GM12873 (cell line): ENCODE measurements at regions not wholly inside any gene's neighbourhood (a gene's known extent, or its start where the extent isn't known, plus 50 kb on each side); places are given as distances from the start of the nearest gene placed in this dataset.

Source experiments
- CTCF ChIP-seq: IDR thresholded peaks from 2 replicates; pipeline ENCODE4 v1.5.1; 2012; ENCODE audit warnings: low read depth, mild to moderate bottlenecking, moderate library complexity, low read length, control low read depth; ENCODE audit not compliant: insufficient read depth; ENCODE audit errors: missing control alignments

GRCh38 chr4:35789899-35790574 lies 454.3 kb downstream of the ARAP2 start:
- no peak for TF ChIP-seq CTCF

GRCh38 chr4:35793045-35793722 lies 451.1 kb downstream of the ARAP2 start:
- no peak for TF ChIP-seq CTCF

GRCh38 chr4:35793766-35794165 lies 450.5 kb downstream of the ARAP2 start:
- TF ChIP-seq CTCF, result no peak

- no peak for TF ChIP-seq CTCF
Measured at GRCh38 chr4:35800669-35801068, 443.6 kb downstream of the ARAP2 start.

- TF ChIP-seq CTCF, result no peak
Measured at GRCh38 chr4:35802644-35803043, 441.7 kb downstream of the ARAP2 start.

- no peak for TF ChIP-seq CTCF
Measured at GRCh38 chr4:35818520-35818919, 425.8 kb downstream of the ARAP2 start.

GRCh38 chr4:35820003-35820402 lies 424.3 kb downstream of the ARAP2 start:
- TF ChIP-seq CTCF, result no peak
